Suprapubic skin (tissue), 4 donors: ENCODE measurements at regions not wholly inside any gene's neighbourhood (a gene's known extent, or its start where the extent isn't known, plus 50 kb on each side); places are given as distances from the start of the nearest gene placed in this dataset.

Source experiments
- EP300 ChIP-seq: sonication (generic); formaldehyde crosslinking; IDR thresholded peaks from one replicate; pipeline ENCODE4 v1.6.1; 2017; ENCODE audit warnings: antibody characterized with exemption
- POLR2A ChIP-seq, 2 donors: fragments of 450-650 bp; IDR thresholded peaks; one replicate each; pipeline ENCODE4 v1.6.1; 2017; ENCODE audit warnings: antibody characterized with exemption in 2 of 2, mild to moderate bottlenecking in 2 of 2, moderate library complexity in 2 of 2
- POLR2AphosphoS5 ChIP-seq, 3 donors: sonication (generic); formaldehyde crosslinking; IDR thresholded peaks; one replicate each; pipeline ENCODE4 v1.6.1; 2017; ENCODE audit warnings: antibody characterized with exemption in 3 of 3
- TF ChIP-seq, protein P1 (sequence below), 2 donors: fragments of 200-600 bp in 1 of 2; fragments of 450-650 bp in 1 of 2; sonication (generic) in 1 of 2; IDR thresholded peaks; one replicate each; pipeline ENCODE4 v1.5.1; 2016 to 2019; ENCODE audit warnings: antibody characterized with exemption in 2 of 2, mild to moderate bottlenecking in 1 of 2, moderate library complexity in 1 of 2

DNA sequence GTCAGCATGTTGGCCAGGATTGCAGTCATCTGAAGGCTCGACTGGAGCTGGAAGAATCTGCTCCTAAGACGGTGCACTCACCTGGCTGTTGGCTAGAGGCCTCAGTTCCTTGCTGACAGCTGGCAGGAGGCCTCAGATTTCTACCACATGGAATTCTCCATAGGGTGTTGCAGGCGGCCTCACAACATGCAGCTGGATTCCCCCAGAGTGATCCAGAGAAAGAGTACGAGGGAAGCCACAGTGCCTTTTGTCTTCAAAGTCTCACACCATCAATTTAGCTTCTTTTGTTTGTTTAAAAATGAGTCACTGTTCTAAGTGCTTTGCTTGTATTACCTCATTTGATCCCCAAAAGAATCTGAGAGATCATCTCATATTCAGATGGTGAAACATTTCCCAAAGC, 65.5 kb upstream of the FYN start:
- TF ChIP-seq EP300 (no peak), POLR2A (IDR thresholded peaks at IDR 0.05) (no peak), POLR2AphosphoS5 (IDR thresholded peaks at IDR 0.05) (no peak)
- TF ChIP-seq, protein P1, sequence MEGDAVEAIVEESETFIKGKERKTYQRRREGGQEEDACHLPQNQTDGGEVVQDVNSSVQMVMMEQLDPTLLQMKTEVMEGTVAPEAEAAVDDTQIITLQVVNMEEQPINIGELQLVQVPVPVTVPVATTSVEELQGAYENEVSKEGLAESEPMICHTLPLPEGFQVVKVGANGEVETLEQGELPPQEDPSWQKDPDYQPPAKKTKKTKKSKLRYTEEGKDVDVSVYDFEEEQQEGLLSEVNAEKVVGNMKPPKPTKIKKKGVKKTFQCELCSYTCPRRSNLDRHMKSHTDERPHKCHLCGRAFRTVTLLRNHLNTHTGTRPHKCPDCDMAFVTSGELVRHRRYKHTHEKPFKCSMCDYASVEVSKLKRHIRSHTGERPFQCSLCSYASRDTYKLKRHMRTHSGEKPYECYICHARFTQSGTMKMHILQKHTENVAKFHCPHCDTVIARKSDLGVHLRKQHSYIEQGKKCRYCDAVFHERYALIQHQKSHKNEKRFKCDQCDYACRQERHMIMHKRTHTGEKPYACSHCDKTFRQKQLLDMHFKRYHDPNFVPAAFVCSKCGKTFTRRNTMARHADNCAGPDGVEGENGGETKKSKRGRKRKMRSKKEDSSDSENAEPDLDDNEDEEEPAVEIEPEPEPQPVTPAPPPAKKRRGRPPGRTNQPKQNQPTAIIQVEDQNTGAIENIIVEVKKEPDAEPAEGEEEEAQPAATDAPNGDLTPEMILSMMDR (IDR thresholded peaks at IDR 0.05), result no peak
